ENCODE measurements at regions not wholly inside any gene's neighbourhood (a gene's known extent, or its start where the extent isn't known, plus 50 kb on each side); places are given as distances from the start of the nearest gene placed in this dataset.

- Histone ChIP-seq H3K4me1 (no peaks in the 10 kb centered on the region), H3K9me3 (no peaks in the 10 kb centered on the region), H3K36me3 (no peaks in the 10 kb centered on the region), H3K27me3 (peaks cover 0 to 4% (median 0%) of the 10 kb centered on the region in 4 donors), H3K27ac (no peak overlapping the region), H3K4me3 (no peak overlapping the region)
- no peak for TF ChIP-seq CTCF (IDR thresholded peaks at IDR 0.05)
- FAIRE-seq, result no peak
- no peak for DNase-seq
- intact Hi-C loops (cut with DNase I), result no loop called here
- no peak for ATAC-seq
- 69 to 72% methylated on average over 6 of the region's 6 CpGs for WGBS, 2 donors
Measured at GRCh38 chr1:220336391-220337031, 64.3 kb upstream of the RAB3GAP2 start.

- Histone ChIP-seq H3K36me3 (no peaks in the 10 kb centered on the region), H3K9me3 (no peaks in the 10 kb centered on the region), H3K27ac (no peak overlapping the region), H3K4me3 (no peak overlapping the region), H3K27me3 (peaks cover 0 to 4% (median 0%) of the 10 kb centered on the region in 4 donors), H3K4me1 (no peaks in the 10 kb centered on the region)
- ATAC-seq (peak; percentile 91 to 100 (median 98)), DNase-seq (peak in 5 of 6 donors; percentile 77 to 82 (median 80)), FAIRE-seq (no peak)
- no peak for TF ChIP-seq CTCF (IDR thresholded peaks at IDR 0.05)
- WGBS, 2 donors, result 35 to 40% methylated on average over 4 of the region's 4 CpGs
- intact Hi-C loops (cut with DNase I), result no loop called here
Measured at GRCh38 chr1:220335668-220336067, 63.4 kb upstream of the RAB3GAP2 start.

DNA sequence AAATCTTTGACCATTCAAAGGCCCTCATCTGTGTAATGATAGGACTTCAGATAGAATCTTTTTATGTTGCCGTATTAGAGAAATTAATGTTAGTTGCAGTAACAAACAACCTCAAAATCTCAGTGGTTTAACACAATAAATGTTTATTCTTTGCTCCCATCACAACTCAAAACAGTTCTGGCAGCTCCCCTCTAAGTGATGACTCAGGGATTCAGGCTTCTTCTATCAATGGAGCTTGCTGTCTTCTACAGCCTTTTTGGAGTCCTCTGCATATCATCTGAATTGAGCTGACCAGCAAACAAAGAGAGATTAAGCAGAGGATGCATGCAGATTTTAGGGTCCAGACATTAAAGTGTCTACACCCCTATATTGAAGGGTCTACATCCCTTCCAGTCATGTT, 59.1 kb upstream of the RAB3GAP2 start:
- ATAC-seq (no peak), FAIRE-seq (no peak)

DNA sequence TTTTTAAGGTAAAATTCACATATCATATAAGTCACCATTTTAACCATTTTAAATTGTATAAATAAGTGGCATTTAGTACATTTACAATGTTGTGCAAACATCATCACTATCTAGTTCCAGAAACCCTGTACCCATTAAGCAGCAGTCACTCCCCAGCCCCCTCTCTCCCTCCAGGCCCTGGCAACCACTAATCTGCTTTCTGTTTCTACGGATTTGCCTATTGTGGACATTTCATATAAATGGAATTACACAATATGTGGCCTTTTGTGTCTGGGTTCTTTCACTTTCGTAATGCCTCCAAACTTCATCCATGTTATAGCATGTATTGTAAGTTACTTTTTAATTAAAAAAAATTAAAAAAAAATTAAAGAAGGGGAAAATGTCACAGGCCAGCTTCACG, 58.0 kb upstream of the RAB3GAP2 start:
- FAIRE-seq (no peak), ATAC-seq (peak in 1 of 4 donors; percentile 84)

More for the DNA sequence above, 59.1 kb upstream of the RAB3GAP2 start:
- no peak for TF ChIP-seq CTCF (IDR thresholded peaks at IDR 0.05)
- Histone ChIP-seq H3K4me1 (no peaks in the 10 kb centered on the region), H3K4me3 (no peak overlapping the region), H3K27ac (no peak overlapping the region), H3K27me3 (peaks cover 0 to 4% (median 0%) of the 10 kb centered on the region in 4 donors), H3K9me3 (no peaks in the 10 kb centered on the region), H3K36me3 (no peaks in the 10 kb centered on the region)
- no peak for DNase-seq
- intact Hi-C loops (cut with DNase I), result no loop called here
- 94 to 97% methylated on average over 1 of the region's 1 CpG for WGBS, 2 donors

More for the DNA sequence above, 58.0 kb upstream of the RAB3GAP2 start:
- WGBS, 2 donors, result 73 to 78% methylated on average over 3 of the region's 3 CpGs
- Histone ChIP-seq H3K27me3 (no peaks in the 10 kb centered on the region), H3K4me3 (no peak overlapping the region), H3K9me3 (no peaks in the 10 kb centered on the region), H3K4me1 (no peaks in the 10 kb centered on the region), H3K27ac (no peak overlapping the region), H3K36me3 (no peaks in the 10 kb centered on the region)
- intact Hi-C loops (cut with DNase I), result no loop called here
- DNase-seq, result no peak
- TF ChIP-seq CTCF (IDR thresholded peaks at IDR 0.05), result no peak
